ENCODE measurements at regions not wholly inside any gene's neighbourhood (a gene's known extent, or its start where the extent isn't known, plus 50 kb on each side); places are given as distances from the start of the nearest gene placed in this dataset.

DNA sequence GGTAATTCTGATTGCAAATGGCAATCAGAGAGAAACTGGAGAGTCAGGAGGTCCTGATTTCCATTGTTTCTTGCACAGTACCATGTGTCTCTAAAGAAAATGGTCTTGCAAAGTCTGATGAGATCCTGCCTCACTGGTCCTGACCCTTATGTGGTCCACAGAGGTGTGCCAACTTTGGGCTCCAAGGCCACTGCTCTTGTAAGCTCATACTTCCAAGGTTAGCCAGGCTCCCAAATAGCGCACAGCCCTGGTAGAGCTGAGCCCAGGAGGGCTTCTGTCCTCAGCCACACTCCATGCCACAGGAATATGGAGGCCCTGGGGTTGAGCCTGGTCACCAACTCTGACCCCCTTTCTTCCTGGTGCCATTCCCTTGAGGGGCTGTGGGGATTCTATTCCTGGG is 80.7 kb downstream of the SDC1 start:
- TF ChIP-seq, protein P1, sequence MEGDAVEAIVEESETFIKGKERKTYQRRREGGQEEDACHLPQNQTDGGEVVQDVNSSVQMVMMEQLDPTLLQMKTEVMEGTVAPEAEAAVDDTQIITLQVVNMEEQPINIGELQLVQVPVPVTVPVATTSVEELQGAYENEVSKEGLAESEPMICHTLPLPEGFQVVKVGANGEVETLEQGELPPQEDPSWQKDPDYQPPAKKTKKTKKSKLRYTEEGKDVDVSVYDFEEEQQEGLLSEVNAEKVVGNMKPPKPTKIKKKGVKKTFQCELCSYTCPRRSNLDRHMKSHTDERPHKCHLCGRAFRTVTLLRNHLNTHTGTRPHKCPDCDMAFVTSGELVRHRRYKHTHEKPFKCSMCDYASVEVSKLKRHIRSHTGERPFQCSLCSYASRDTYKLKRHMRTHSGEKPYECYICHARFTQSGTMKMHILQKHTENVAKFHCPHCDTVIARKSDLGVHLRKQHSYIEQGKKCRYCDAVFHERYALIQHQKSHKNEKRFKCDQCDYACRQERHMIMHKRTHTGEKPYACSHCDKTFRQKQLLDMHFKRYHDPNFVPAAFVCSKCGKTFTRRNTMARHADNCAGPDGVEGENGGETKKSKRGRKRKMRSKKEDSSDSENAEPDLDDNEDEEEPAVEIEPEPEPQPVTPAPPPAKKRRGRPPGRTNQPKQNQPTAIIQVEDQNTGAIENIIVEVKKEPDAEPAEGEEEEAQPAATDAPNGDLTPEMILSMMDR (IDR thresholded peaks at IDR 0.05): no peak
- TF ChIP-seq EZH2 (IDR thresholded peaks at IDR 0.05; ENCODE audit: borderline replicate concordance, insufficient read depth, low read depth, low read length, poor library complexity, severe bottlenecking): no peak

All from B cell (primary cell).